ENCODE measurements at regions not wholly inside any gene's neighbourhood (a gene's known extent, or its start where the extent isn't known, plus 50 kb on each side); places are given as distances from the start of the nearest gene placed in this dataset.

GRCh38 chr4:38509551-38509950 lies 154.4 kb upstream of the KLF3 start:
- TF ChIP-seq SMC3 (conservative IDR thresholded peaks at IDR 0.05; ENCODE audit: poor library complexity) (no peak), REST (IDR thresholded peaks at IDR 0.05; ENCODE audit: borderline replicate concordance) (no peak), POLR2AphosphoS5 (IDR thresholded peaks at IDR 0.05) (no peak), EZH2 (IDR thresholded peaks at IDR 0.05; ENCODE audit: borderline replicate concordance, insufficient read depth, low read length, poor library complexity, severe bottlenecking) (no peak), EP300 (conservative IDR thresholded peaks at IDR 0.05; ENCODE audit: poor library complexity, severe bottlenecking) (no peak), RAD21 (conservative IDR thresholded peaks at IDR 0.05) (no peak), MXI1 (conservative IDR thresholded peaks at IDR 0.05; ENCODE audit: poor library complexity, severe bottlenecking) (no peak), CTCF (IDR thresholded peaks at IDR 0.05; ENCODE audit: poor library complexity, severe bottlenecking) (no peak), TAF1 (IDR thresholded peaks at IDR 0.05; ENCODE audit: low read depth) (no peak)
- H3K9me2 ChIP-seq (ENCODE audit: insufficient read depth, low read length), result no peaks in the 10 kb centered on the region
- H3K36me3 ChIP-seq (ENCODE audit: insufficient read depth, low read length), result no peaks in the 10 kb centered on the region
- no peak overlapping the region for H2AFZ ChIP-seq (ENCODE audit: low read depth, low read length)
- H3K79me2 ChIP-seq (replicated peaks; ENCODE audit: insufficient read depth, low read length), result no peaks in the 10 kb centered on the region
- H3K27me3 ChIP-seq (ENCODE audit: insufficient read depth, low read depth, low read length), result no peaks in the 10 kb centered on the region
- H3F3A ChIP-seq (ENCODE audit: insufficient read depth, low read length, poor library complexity, severe bottlenecking), result no peaks in the 10 kb centered on the region
- no peaks in the 10 kb centered on the region for H4K20me1 ChIP-seq (ENCODE audit: insufficient read depth)
- H3K9ac ChIP-seq (ENCODE audit: low read length), result no peak overlapping the region
- H3K27ac ChIP-seq (ENCODE audit: low read length), result no peak overlapping the region
- no peak overlapping the region for H3K4me2 ChIP-seq (ENCODE audit: low read length)
- no peak overlapping the region for H3K4me3 ChIP-seq (ENCODE audit: low read length)
- no peaks in the 10 kb centered on the region for H3K9me3 ChIP-seq (ENCODE audit: low read length)

GRCh38 chr4:38510201-38510600 lies 153.8 kb upstream of the KLF3 start:
- H3K9ac ChIP-seq (ENCODE audit: low read length), result no peak overlapping the region
- H3F3A ChIP-seq (ENCODE audit: insufficient read depth, low read length, poor library complexity, severe bottlenecking), result no peaks in the 10 kb centered on the region
- H3K4me3 ChIP-seq (ENCODE audit: low read length), result no peak overlapping the region
- no peak overlapping the region for H2AFZ ChIP-seq (ENCODE audit: low read depth, low read length)
- H3K4me2 ChIP-seq (ENCODE audit: low read length), result no peak overlapping the region
- TF ChIP-seq TAF1 (IDR thresholded peaks at IDR 0.05; ENCODE audit: low read depth), result no peak
- no peak for TF ChIP-seq EP300 (conservative IDR thresholded peaks at IDR 0.05; ENCODE audit: poor library complexity, severe bottlenecking)
- no peak for TF ChIP-seq SMC3 (conservative IDR thresholded peaks at IDR 0.05; ENCODE audit: poor library complexity)
- no peak for TF ChIP-seq POLR2AphosphoS5 (IDR thresholded peaks at IDR 0.05)
- no peaks in the 10 kb centered on the region for H4K20me1 ChIP-seq (ENCODE audit: insufficient read depth)
- no peaks in the 10 kb centered on the region for H3K9me2 ChIP-seq (ENCODE audit: insufficient read depth, low read length)
- no peak overlapping the region for H3K27ac ChIP-seq (ENCODE audit: low read length)
- H3K36me3 ChIP-seq (ENCODE audit: insufficient read depth, low read length), result no peaks in the 10 kb centered on the region
- H3K27me3 ChIP-seq (ENCODE audit: insufficient read depth, low read depth, low read length), result no peaks in the 10 kb centered on the region
- no peaks in the 10 kb centered on the region for H3K79me2 ChIP-seq (replicated peaks; ENCODE audit: insufficient read depth, low read length)
- H3K9me3 ChIP-seq (ENCODE audit: low read length), result no peaks in the 10 kb centered on the region

- Histone ChIP-seq H3K9me3 (ENCODE audit: low read length) (no peaks in the 10 kb centered on the region), H3K79me2 (replicated peaks; ENCODE audit: insufficient read depth, low read length) (no peaks in the 10 kb centered on the region), H3K36me3 (ENCODE audit: insufficient read depth, low read length) (no peaks in the 10 kb centered on the region), H3K4me2 (ENCODE audit: low read length) (no peak overlapping the region), H3K9ac (ENCODE audit: low read length) (no peak overlapping the region), H3K27ac (ENCODE audit: low read length) (no peak overlapping the region), H2AFZ (ENCODE audit: low read depth, low read length) (no peak overlapping the region), H3F3A (ENCODE audit: insufficient read depth, low read length, poor library complexity, severe bottlenecking) (no peaks in the 10 kb centered on the region), H4K20me1 (ENCODE audit: insufficient read depth) (no peaks in the 10 kb centered on the region), H3K27me3 (ENCODE audit: insufficient read depth, low read depth, low read length) (no peaks in the 10 kb centered on the region), H3K9me2 (ENCODE audit: insufficient read depth, low read length) (no peaks in the 10 kb centered on the region), H3K4me3 (ENCODE audit: low read length) (no peak overlapping the region)
- TF ChIP-seq REST (IDR thresholded peaks at IDR 0.05; ENCODE audit: borderline replicate concordance) (no peak), POLR2AphosphoS5 (IDR thresholded peaks at IDR 0.05) (no peak), EP300 (conservative IDR thresholded peaks at IDR 0.05; ENCODE audit: poor library complexity, severe bottlenecking) (no peak), TAF1 (IDR thresholded peaks at IDR 0.05; ENCODE audit: low read depth) (no peak), RAD21 (conservative IDR thresholded peaks at IDR 0.05) (no peak)
Measured at GRCh38 chr4:38511702-38512101, 152.3 kb upstream of the KLF3 start.
